ENCODE measurements at regions not wholly inside any gene's neighbourhood (a gene's known extent, or its start where the extent isn't known, plus 50 kb on each side); places are given as distances from the start of the nearest gene placed in this dataset.
"Not testable (repeated sequence)": the region's sequence is repeated elsewhere in the genome, so short reads cannot be mapped to it uniquely, and the experiment has no call there.

GRCh38 chr1:29413661-29414060 is 177.3 kb downstream of the PTPRU start:
- DNase-seq = peak in 2 of 42 donors; percentile 8 to 30
- intact Hi-C loops (cut with DNase I) = no loop called here

- DNase-seq = no peak
- intact Hi-C loops (cut with DNase I) = no loop called here
These were observed 176.3 kb downstream of the PTPRU start for GRCh38 chr1:29412591-29412990.

GRCh38 chr1:29410476-29410875 is 174.2 kb downstream of the PTPRU start:
- no peak for DNase-seq
- intact Hi-C loops (cut with DNase I) = no loop called here

GRCh38 chr1:29409616-29410015 is 173.3 kb downstream of the PTPRU start:
- no peak for DNase-seq
- intact Hi-C loops (cut with DNase I) = no loop called here

- DNase-seq = no peak
- intact Hi-C loops (cut with DNase I) = no loop called here
These were observed 172.7 kb downstream of the PTPRU start for GRCh38 chr1:29408831-29409605.

- no peak for DNase-seq
- intact Hi-C loops (cut with DNase I) = no loop called here
These were observed 170.5 kb downstream of the PTPRU start for GRCh38 chr1:29406814-29407213.

- DNase-seq; intact Hi-C loops (cut with DNase I): not testable (repeated sequence)
These were observed 163.9 kb downstream of the PTPRU start for GRCh38 chr1:29400203-29400602.

GRCh38 chr1:29399465-29399864 is 163.1 kb downstream of the PTPRU start:
- peak in 1 of 42 donors; percentile 3 for DNase-seq

GRCh38 chr1:29398431-29398830 is 162.1 kb downstream of the PTPRU start:
- DNase-seq = peak in 1 of 42 donors; percentile 13
- intact Hi-C loops (cut with DNase I) = no loop called here

More at GRCh38 chr1:29399465-29399864, 163.1 kb downstream of the PTPRU start:
- intact Hi-C loops (cut with DNase I) = no loop called here

- intact Hi-C loops (cut with DNase I) = no loop called here
- DNase-seq = peak in 1 of 42 donors; percentile 7
These were observed 161.7 kb downstream of the PTPRU start for GRCh38 chr1:29397981-29398380.

- DNase-seq = peak in 2 of 42 donors; percentile 5 to 26
- intact Hi-C loops (cut with DNase I) = no loop called here
These were observed 160.9 kb downstream of the PTPRU start for GRCh38 chr1:29397256-29397590.

GRCh38 chr1:29396438-29397255 is 160.3 kb downstream of the PTPRU start:
- DNase-seq = peak in 2 of 42 donors; percentile 14 to 25
- intact Hi-C loops (cut with DNase I) = no loop called here

GRCh38 chr1:29395736-29396437 is 159.6 kb downstream of the PTPRU start:
- DNase-seq = peak in 3 of 42 donors; percentile 10 to 34 (median 32)
- intact Hi-C loops (cut with DNase I) = no loop called here

- peak in 4 of 42 donors; percentile 5 to 31 (median 30) for DNase-seq
- intact Hi-C loops (cut with DNase I) = no loop called here
These were observed 158.4 kb downstream of the PTPRU start for GRCh38 chr1:29394521-29395225.

GRCh38 chr1:29393451-29393826 is 157.1 kb downstream of the PTPRU start:
- intact Hi-C loops (cut with DNase I) = no loop called here
- DNase-seq = peak in 3 of 42 donors; percentile 4 to 29 (median 9)

- intact Hi-C loops (cut with DNase I) = no loop called here
- DNase-seq = peak in 3 of 42 donors; percentile 11 to 30 (median 19)
These were observed 156.4 kb downstream of the PTPRU start for GRCh38 chr1:29392486-29393450.

- peak in 2 of 42 donors; percentile 5 to 9 for DNase-seq
- intact Hi-C loops (cut with DNase I) = no loop called here
These were observed 155.7 kb downstream of the PTPRU start for GRCh38 chr1:29392036-29392435.

GRCh38 chr1:29391362-29391880 is 155.1 kb downstream of the PTPRU start:
- DNase-seq = peak in 2 of 42 donors; percentile 6 to 32
- intact Hi-C loops (cut with DNase I) = no loop called here

Data from head of caudate nucleus (tissue), 42 donors.